ENCODE measurements at regions not wholly inside any gene's neighbourhood (a gene's known extent, or its start where the extent isn't known, plus 50 kb on each side); places are given as distances from the start of the nearest gene placed in this dataset.
A peak's percentile ranks its signal among the peaks of the same experiment; 100 is the strongest.

DNA sequence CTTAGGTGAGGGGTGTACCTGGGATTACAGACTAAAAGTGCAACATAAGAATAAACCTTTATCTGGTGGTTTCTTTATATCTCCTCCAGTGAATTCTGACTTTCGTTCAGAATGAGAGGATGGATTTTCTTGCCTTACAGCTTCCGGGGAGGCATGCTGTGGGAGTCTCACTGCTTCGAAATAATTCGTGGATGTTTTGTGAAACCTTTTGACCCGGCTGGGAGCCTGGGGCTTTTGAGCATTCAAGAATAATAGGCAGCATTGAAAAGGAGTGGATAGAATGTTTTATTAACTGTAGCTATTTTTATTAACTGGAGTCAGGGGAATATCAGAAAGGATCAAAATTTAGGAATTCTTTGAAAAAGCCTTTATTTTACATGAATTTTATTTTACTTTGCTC lies 149.1 kb downstream of the RWDD3 start:
- TF ChIP-seq, protein P1, sequence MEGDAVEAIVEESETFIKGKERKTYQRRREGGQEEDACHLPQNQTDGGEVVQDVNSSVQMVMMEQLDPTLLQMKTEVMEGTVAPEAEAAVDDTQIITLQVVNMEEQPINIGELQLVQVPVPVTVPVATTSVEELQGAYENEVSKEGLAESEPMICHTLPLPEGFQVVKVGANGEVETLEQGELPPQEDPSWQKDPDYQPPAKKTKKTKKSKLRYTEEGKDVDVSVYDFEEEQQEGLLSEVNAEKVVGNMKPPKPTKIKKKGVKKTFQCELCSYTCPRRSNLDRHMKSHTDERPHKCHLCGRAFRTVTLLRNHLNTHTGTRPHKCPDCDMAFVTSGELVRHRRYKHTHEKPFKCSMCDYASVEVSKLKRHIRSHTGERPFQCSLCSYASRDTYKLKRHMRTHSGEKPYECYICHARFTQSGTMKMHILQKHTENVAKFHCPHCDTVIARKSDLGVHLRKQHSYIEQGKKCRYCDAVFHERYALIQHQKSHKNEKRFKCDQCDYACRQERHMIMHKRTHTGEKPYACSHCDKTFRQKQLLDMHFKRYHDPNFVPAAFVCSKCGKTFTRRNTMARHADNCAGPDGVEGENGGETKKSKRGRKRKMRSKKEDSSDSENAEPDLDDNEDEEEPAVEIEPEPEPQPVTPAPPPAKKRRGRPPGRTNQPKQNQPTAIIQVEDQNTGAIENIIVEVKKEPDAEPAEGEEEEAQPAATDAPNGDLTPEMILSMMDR (IDR thresholded peaks at IDR 0.05) = no peak
- intact Hi-C loops (cut with DNase I, micrococcal nuclease) = no loop called here

DNA sequence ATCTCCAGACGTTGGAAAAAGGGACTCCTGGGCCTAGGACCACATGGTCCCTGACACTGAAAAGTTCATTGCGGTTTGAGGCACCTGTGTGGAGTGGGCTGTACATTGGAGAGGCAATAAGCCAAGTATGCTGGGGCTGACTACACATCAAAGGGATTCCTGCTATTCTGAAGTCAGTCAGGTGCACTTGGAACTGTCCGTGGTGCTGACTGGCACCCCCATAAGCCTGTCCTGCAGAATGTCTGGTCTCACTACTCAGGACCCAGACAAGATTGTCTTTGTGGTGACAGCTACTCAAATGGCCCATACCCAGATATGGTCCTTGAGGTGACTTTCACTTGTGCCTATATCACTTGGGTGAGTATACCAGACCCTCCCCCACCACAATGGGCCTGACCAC lies 150.6 kb downstream of the RWDD3 start:
- H3K4me1 ChIP-seq (ENCODE audit: low read depth) = no peaks in the 10 kb centered on the region
- TF ChIP-seq, protein P1 (IDR thresholded peaks at IDR 0.05) = no peak
- no peaks in the 10 kb centered on the region for H3K9me3 ChIP-seq
- intact Hi-C loops (cut with DNase I, micrococcal nuclease) = no loop called here
- no peaks in the 10 kb centered on the region for H3K36me3 ChIP-seq (ENCODE audit: low read depth)
- H3K4me3 ChIP-seq = no peak overlapping the region
- DNase-seq = peak in 2 of 3 donors; percentile 31 to 35
- ATAC-seq = peak; percentile 36

More for the DNA sequence above, 149.1 kb downstream of the RWDD3 start:
- Histone ChIP-seq H3K4me1 (ENCODE audit: low read depth) (no peaks in the 10 kb centered on the region), H3K9me3 (no peaks in the 10 kb centered on the region), H3K36me3 (ENCODE audit: low read depth) (no peaks in the 10 kb centered on the region), H3K4me3 (no peak overlapping the region)
- no peak for DNase-seq
- ATAC-seq = no peak

DNA sequence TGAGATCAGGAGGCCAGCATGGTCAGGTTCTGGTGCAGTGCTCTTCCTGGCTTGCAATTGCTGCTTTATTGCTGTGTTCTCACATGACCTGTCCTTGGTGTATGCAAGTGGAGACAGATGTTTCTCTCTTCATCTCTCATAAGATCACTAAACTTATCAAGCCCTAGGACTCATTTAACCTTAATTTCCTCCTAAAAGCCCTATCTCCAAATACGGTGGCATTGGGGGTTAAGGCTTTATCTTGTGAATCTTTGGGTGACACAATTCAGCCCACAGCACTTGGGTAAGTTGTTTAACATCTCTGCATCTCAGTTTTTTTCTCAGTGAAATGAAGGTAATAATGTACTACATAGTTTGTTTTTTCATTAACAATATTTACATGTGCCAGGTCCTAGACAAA lies 152.4 kb downstream of the RWDD3 start:
- TF ChIP-seq, protein P1 (IDR thresholded peaks at IDR 0.05) = no peak
- H3K4me3 ChIP-seq = no peak overlapping the region
- intact Hi-C loops (cut with DNase I, micrococcal nuclease) = no loop called here
- H3K4me1 ChIP-seq (ENCODE audit: low read depth) = no peaks in the 10 kb centered on the region
- ATAC-seq (no peak), DNase-seq (no peak)
- no peaks in the 10 kb centered on the region for H3K9me3 ChIP-seq
- no peaks in the 10 kb centered on the region for H3K36me3 ChIP-seq (ENCODE audit: low read depth)

DNA sequence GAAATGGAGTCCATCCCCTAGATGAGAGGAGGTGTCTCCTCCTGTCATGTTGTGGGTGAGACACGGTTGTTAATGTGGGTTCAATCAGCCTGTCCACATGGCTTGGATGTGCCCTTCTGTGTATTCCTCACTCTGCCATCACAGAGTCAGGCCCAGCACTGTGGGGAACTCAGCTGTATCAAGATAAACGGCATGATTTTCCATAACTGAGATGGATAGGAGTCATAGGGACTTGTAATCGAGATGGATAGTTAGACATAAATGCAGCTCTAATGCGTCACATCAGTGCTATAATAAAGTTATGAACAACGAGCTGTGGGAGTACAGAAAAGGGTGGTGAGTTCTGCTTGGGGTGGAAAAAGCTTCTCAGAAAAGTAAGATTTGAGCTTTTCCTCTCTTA lies 152.9 kb downstream of the RWDD3 start:
- TF ChIP-seq, protein P1 (IDR thresholded peaks at IDR 0.05) = no peak
- DNase-seq (no peak), ATAC-seq (no peak)
- Histone ChIP-seq H3K4me1 (ENCODE audit: low read depth) (no peaks in the 10 kb centered on the region), H3K4me3 (no peak overlapping the region), H3K36me3 (ENCODE audit: low read depth) (no peaks in the 10 kb centered on the region), H3K9me3 (no peaks in the 10 kb centered on the region)
- intact Hi-C loops (cut with DNase I, micrococcal nuclease) = no loop called here

DNA sequence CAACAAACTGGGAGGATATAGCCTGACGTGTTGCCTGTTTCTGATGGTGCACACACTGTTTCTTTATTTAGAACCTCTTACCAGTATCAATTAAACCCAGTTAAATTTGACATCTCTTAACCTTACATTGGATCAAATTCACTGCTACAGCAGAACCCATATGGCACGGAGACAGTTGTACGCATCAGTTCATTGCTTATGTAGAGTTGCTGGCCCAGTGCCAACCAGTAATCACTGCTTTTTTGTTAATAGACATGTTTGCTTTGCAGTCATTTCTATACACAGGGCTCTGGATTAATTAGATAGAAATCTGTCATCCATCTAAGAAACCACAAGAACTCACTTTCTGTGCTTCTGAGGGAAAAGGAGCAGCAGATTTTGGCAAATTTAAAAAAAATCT lies 154.0 kb downstream of the RWDD3 start:
- TF ChIP-seq, protein P1 (IDR thresholded peaks at IDR 0.05) = no peak
- Histone ChIP-seq H3K36me3 (ENCODE audit: low read depth) (no peaks in the 10 kb centered on the region), H3K4me1 (ENCODE audit: low read depth) (no peaks in the 10 kb centered on the region), H3K9me3 (no peaks in the 10 kb centered on the region), H3K4me3 (no peak overlapping the region)
- ATAC-seq = no peak
- intact Hi-C loops (cut with DNase I, micrococcal nuclease) = no loop called here
- no peak for DNase-seq

DNA sequence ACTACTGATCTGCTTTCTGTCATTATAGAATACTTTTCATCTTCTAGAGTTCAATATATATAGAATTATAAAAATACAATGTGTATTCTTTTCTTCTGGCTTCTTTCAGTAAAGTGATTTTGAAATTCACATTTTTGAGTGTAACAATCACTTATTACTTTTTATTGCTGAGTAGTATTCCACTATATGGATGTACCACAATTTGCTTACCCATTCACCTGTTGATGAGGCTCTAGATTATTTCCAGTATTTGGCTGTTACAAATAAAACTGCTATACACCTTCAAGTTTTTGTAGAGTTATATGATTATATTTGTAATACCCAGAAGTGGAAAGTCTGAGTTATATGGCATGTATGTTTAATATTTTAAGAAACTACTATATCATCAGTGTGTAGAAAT lies 159.4 kb downstream of the RWDD3 start:
- DNase-seq = no peak
- intact Hi-C loops (cut with DNase I, micrococcal nuclease) = no loop called here
- Histone ChIP-seq H3K4me3 (no peak overlapping the region), H3K4me1 (ENCODE audit: low read depth) (no peaks in the 10 kb centered on the region), H3K9me3 (no peaks in the 10 kb centered on the region), H3K36me3 (ENCODE audit: low read depth) (no peaks in the 10 kb centered on the region)
- TF ChIP-seq, protein P1 (IDR thresholded peaks at IDR 0.05) = no peak
- ATAC-seq = no peak

Measured in mucosa of descending colon (tissue), 3 donors.